ENCODE measurements at regions not wholly inside any gene's neighbourhood (a gene's known extent, or its start where the extent isn't known, plus 50 kb on each side); places are given as distances from the start of the nearest gene placed in this dataset.

DNA sequence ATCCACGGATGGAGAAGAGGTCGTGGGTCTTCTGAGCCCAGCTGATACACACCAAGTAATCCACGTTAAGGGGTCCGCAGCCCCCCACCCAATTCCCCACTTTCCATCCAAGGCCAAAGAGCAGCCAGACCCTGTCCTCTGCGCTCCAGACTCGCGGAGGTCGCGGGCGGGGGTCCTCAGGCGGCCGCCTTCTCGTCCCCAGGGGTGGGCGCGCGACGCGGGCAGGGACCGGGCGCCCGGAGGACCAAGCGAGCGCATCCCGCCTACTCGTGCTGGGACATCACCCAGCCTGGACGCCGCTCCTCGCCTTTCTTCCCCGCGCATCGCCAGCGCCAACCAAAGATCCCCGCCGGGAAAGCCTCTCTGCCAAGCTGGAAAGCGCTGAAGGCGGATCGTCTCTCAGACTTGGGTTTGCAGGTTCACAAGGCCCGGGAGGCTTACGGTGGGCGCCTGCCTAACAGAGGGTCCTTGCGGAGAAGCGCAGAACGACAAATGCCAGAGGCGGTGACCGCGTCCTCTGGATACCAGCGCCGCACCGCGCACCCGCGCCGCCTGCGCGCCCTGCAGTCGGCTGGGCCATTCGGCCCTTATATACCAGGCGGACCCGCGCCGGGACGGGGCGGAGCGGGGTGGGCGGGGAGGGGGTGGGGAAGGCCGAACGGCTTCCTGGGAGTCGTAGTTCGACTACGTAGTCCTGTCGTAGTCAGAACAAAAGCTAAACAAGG lies 471.6 kb downstream of the SOX9 start:
- Histone ChIP-seq H3K4me3 (ENCODE audit: low read length) (peak overlapping the region; percentile 66), H3K9ac (ENCODE audit: low read depth, low read length) (peak overlapping the region; percentile 51; the same call in 1 of the 2 replicates), H3K27me3 (ENCODE audit: insufficient read depth, low read length) (peaks cover 42% of the 10 kb centered on the region), H3K36me3 (ENCODE audit: insufficient read depth, low read depth, low read length) (no peaks in the 10 kb centered on the region), H3K9me3 (ENCODE audit: insufficient read depth, low read depth, low read length) (no peaks in the 10 kb centered on the region), H3K27ac (ENCODE audit: low read length) (no peak overlapping the region), H3K4me1 (ENCODE audit: insufficient read depth, low read length) (peaks cover 9% of the 10 kb centered on the region)

DNA sequence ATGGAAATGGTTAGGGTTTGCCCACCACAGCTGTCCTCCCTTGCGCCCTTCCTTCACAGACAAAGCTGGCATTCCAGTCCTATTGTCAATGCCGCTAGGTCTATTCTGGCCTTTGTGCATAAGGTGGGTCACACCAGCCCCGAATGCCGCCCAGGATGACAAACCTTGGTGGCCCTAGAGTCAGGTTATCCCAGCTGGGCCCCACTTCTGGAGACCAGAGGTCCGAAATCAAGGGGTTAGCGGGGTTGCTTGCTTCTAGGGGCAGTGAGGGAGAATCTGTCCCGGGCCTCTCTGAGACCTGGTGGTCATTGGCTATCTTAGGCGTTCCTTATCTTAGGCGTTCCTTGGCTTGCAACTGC lies 472.1 kb downstream of the SOX9 start:
- H3K27ac ChIP-seq (ENCODE audit: low read length): no peak overlapping the region
- H3K4me3 ChIP-seq (ENCODE audit: low read length): no peak overlapping the region
- H3K4me1 ChIP-seq (ENCODE audit: insufficient read depth, low read length): peaks cover 4% of the 10 kb centered on the region
- H3K36me3 ChIP-seq (ENCODE audit: insufficient read depth, low read depth, low read length): no peaks in the 10 kb centered on the region
- H3K9me3 ChIP-seq (ENCODE audit: insufficient read depth, low read depth, low read length): no peaks in the 10 kb centered on the region
- no peak overlapping the region for H3K9ac ChIP-seq (ENCODE audit: low read depth, low read length)
- H3K27me3 ChIP-seq (ENCODE audit: insufficient read depth, low read length): peaks cover 40% of the 10 kb centered on the region

DNA sequence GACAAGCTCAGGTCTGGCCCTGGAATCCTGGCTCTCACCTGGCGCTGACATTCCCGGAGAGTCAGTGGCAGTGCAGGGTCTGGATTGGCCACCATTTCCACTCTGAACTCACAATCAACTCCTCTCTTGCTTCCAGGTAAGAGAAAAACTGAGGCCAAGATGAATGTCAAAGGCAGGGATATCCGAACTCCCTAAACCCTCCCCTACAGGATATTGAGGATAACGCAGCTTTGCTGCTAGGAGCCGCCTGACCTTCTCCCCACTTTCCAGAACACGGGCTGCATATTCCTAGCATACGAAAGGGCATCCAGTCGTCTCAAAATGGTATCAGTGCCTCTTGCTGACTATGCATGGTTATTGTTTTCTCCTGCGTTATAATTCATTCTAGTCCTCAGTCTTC lies 473.4 kb downstream of the SOX9 start:
- Histone ChIP-seq H3K9ac (ENCODE audit: low read depth, low read length) (no peak overlapping the region), H3K27me3 (ENCODE audit: insufficient read depth, low read length) (peaks cover 28% of the 10 kb centered on the region), H3K27ac (ENCODE audit: low read length) (no peak overlapping the region), H3K4me1 (ENCODE audit: insufficient read depth, low read length) (no peaks in the 10 kb centered on the region), H3K36me3 (ENCODE audit: insufficient read depth, low read depth, low read length) (no peaks in the 10 kb centered on the region), H3K4me3 (ENCODE audit: low read length) (no peak overlapping the region), H3K9me3 (ENCODE audit: insufficient read depth, low read depth, low read length) (no peaks in the 10 kb centered on the region)
